Keratinocyte (primary cell): ENCODE measurements at regions not wholly inside any gene's neighbourhood (a gene's known extent, or its start where the extent isn't known, plus 50 kb on each side); places are given as distances from the start of the nearest gene placed in this dataset.

Experiments used
- DNase-seq: peaks from one replicate; pipeline ENCODE4 v3.0.0-alpha.2; 2011; ENCODE audit warnings: low read depth, missing footprints, low spot score
- FAIRE-seq: peaks from 2 replicates; lab custom pipeline; 2011; peaks lifted over from hg19 to GRCh38; lab: Jason Lieb, UNC
- H2AFZ ChIP-seq: 2 replicates; pipeline ENCODE4 v1.6.0; 2012; ENCODE audit warnings: low read length, control low read depth, inconsistent platforms; ENCODE audit not compliant: control insufficient read depth
- H3K27ac ChIP-seq: 2 replicates; pipeline ENCODE4 v1.5.1; 2011; ENCODE audit warnings: low read length; ENCODE audit not compliant: control insufficient read depth, insufficient read depth
- H3K27me3 ChIP-seq: 3 replicates; pipeline ENCODE4 v1.6.0; 2011; ENCODE audit warnings: low read length; ENCODE audit not compliant: control insufficient read depth, insufficient read depth; ENCODE audit errors: extremely low read depth
- H3K36me3 ChIP-seq, 2 experiments: 2 replicates in 1 of 2; 3 replicates in 1 of 2; pipeline ENCODE4 v1.5.1; 2011; ENCODE audit warnings: low read length in 2 of 2, mild to moderate bottlenecking in 1 of 2; ENCODE audit not compliant: control insufficient read depth in 2 of 2, insufficient read depth in 2 of 2; ENCODE audit errors: extremely low read depth in 1 of 2
- H3K4me1 ChIP-seq: 3 replicates; pipeline ENCODE4 v1.5.1; 2011; ENCODE audit warnings: low read length; ENCODE audit not compliant: control insufficient read depth, insufficient read depth; ENCODE audit errors: extremely low read depth
- H3K4me2 ChIP-seq: 3 replicates; pipeline ENCODE4 v1.6.0; 2011; ENCODE audit warnings: low read depth, low read length; ENCODE audit not compliant: control insufficient read depth, insufficient read depth; ENCODE audit errors: extremely low read depth
- H3K4me3 ChIP-seq, 3 experiments: fragments of 200-600 bp in 1 of 3; sonication (generic) in 1 of 3; 2 replicates in 2 of 3; 3 replicates in 1 of 3; pipeline ENCODE4 v1.5.1; 2011 to 2016; ENCODE audit warnings: low read length in 3 of 3, mild to moderate bottlenecking in 3 of 3, control low read depth in 2 of 3, inconsistent platforms in 1 of 3, low read depth in 1 of 3, mixed read lengths in 1 of 3, mixed run types in 1 of 3, moderate library complexity in 1 of 3; ENCODE audit not compliant: control insufficient read depth in 2 of 3, insufficient read depth in 2 of 3; ENCODE audit errors: extremely low read depth in 1 of 3
- H3K79me2 ChIP-seq: 2 replicates; pipeline ENCODE4 v1.6.0; 2012; ENCODE audit warnings: low read length; ENCODE audit not compliant: control insufficient read depth, insufficient read depth
- H3K9ac ChIP-seq: 3 replicates; pipeline ENCODE4 v1.6.0; 2011; ENCODE audit warnings: low read length; ENCODE audit not compliant: control insufficient read depth, insufficient read depth; ENCODE audit errors: extremely low read depth
- H3K9me1 ChIP-seq: 3 replicates; pipeline ENCODE4 v1.6.0; 2011; ENCODE audit warnings: low read length; ENCODE audit not compliant: control insufficient read depth, insufficient read depth; ENCODE audit errors: extremely low read depth
- H3K9me3 ChIP-seq: 2 replicates; pipeline ENCODE4 v1.5.1; 2012; ENCODE audit warnings: low read depth, low read length; ENCODE audit not compliant: control insufficient read depth
- H4K20me1 ChIP-seq: 3 replicates; pipeline ENCODE4 v1.6.0; 2011; ENCODE audit warnings: low read length; ENCODE audit not compliant: control insufficient read depth, insufficient read depth; ENCODE audit errors: extremely low read depth
- EZH2 ChIP-seq: IDR thresholded peaks from one replicate; pipeline ENCODE4 v1.6.1; 2012; ENCODE audit warnings: inconsistent platforms, mild to moderate bottlenecking, low read length, moderate library complexity
- dilution Hi-C: fragments of 300-500 bp; cut with MboI; formaldehyde crosslinking; loops from one replicate; pipeline ENCODE4 v1.7.0; 2020; ENCODE audit warnings: low sequenced_read_pairs; ENCODE audit not compliant: extremely low pct_ligation_motif_present
- TF ChIP-seq, protein P1 (sequence below), 3 experiments: IDR thresholded peaks in 1 of 3; conservative IDR thresholded peaks in 1 of 3; optimal IDR thresholded peaks in 1 of 3; 2 replicates in 2 of 3; 3 replicates in 1 of 3; pipeline versions ENCODE3 to v1.5.1; 2011; ENCODE audit warnings: low read length in 3 of 3, mild to moderate bottlenecking in 3 of 3, moderate library complexity in 2 of 3, control low read depth in 1 of 3, inconsistent platforms in 1 of 3; ENCODE audit not compliant: insufficient read depth in 2 of 3; ENCODE audit errors: extremely low read depth in 1 of 3

DNA sequence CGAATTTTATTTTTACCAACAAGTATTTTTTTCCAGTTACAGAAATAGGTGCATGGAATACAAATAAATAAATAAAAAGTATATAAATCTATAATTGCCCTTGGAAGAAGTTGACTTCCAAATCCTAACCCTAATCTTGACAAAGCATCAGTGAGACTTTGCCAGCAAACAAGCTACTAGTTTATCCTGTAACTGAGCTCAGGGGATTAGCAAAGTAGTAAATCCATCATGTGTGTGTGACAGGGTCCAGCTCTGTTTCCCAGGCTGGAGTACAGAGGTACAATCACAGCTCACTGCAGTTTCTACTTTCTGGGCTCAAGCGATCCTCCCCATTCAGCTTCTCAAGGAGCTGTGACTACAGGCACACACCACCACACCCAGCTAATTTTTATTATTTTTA lies 948.0 kb upstream of the CNTNAP5 start:
- H3K36me3 ChIP-seq, result no peaks in the 10 kb centered on the region
- H2AFZ ChIP-seq, result no peak overlapping the region
- no peaks in the 10 kb centered on the region for H3K27me3 ChIP-seq
- H3K4me3 ChIP-seq, result no peak overlapping the region
- H3K9me1 ChIP-seq, result no peaks in the 10 kb centered on the region
- TF ChIP-seq EZH2, result no peak
- DNase-seq (no peak), FAIRE-seq (no peak)
- H3K4me1 ChIP-seq, result no peaks in the 10 kb centered on the region
- H3K79me2 ChIP-seq, result no peaks in the 10 kb centered on the region
- H3K9ac ChIP-seq, result no peak overlapping the region
- H3K9me3 ChIP-seq, result no peaks in the 10 kb centered on the region
- no peak overlapping the region for H3K4me2 ChIP-seq
- dilution Hi-C loops, result no loop called here
- no peak overlapping the region for H3K27ac ChIP-seq
- H4K20me1 ChIP-seq, result no peaks in the 10 kb centered on the region

DNA sequence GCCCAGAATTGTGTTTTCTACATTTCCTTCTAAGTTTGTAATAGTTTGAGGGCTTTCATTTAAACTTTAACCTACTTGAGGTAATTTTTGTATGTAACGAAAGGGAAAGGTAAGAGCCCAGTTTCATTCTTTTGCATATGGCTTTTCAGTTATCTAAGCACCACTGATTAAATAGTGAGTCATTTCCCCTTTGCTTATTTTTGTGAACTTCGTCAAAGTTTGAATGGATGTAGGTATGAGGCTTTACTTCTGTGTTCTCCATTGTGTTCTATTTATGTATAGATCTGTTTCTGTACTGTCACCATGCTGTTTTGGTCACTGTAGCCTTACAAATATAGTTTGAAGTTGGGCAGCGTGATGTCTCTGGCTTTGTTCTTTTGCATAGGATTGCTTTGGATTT lies 944.8 kb upstream of the CNTNAP5 start:
- TF ChIP-seq EZH2, result no peak
- TF ChIP-seq, protein P1, sequence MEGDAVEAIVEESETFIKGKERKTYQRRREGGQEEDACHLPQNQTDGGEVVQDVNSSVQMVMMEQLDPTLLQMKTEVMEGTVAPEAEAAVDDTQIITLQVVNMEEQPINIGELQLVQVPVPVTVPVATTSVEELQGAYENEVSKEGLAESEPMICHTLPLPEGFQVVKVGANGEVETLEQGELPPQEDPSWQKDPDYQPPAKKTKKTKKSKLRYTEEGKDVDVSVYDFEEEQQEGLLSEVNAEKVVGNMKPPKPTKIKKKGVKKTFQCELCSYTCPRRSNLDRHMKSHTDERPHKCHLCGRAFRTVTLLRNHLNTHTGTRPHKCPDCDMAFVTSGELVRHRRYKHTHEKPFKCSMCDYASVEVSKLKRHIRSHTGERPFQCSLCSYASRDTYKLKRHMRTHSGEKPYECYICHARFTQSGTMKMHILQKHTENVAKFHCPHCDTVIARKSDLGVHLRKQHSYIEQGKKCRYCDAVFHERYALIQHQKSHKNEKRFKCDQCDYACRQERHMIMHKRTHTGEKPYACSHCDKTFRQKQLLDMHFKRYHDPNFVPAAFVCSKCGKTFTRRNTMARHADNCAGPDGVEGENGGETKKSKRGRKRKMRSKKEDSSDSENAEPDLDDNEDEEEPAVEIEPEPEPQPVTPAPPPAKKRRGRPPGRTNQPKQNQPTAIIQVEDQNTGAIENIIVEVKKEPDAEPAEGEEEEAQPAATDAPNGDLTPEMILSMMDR (optimal IDR thresholded peaks at IDR 0.05 in 1 of 3, IDR thresholded peaks at IDR 0.05 in 1 of 3, conservative IDR thresholded peaks at IDR 0.05 in 1 of 3; ENCODE audit: extremely low read depth in 1 of 3, insufficient read depth in 2 of 3, low read length in 3 of 3), result no peak
- no peak for FAIRE-seq
- no peak overlapping the region for H2AFZ ChIP-seq

DNA sequence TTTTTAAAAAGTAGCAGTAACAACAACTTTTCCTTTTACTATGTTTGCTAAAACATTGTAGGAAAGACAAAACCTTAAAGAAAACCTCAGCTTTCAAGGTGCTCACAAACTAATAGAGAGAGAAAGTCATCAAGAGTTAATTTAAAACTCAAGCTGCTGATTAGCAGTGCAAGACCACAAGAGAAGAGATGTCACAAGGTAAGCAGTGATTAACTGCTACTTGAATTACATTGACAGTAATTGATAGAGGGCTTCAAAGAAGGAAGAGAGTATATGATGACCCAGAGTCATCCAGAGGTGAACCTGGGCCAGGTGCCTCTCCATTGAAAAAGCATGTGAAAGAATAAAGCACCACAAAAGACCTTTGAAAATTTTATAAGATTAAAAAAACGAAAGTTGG lies 939.6 kb upstream of the CNTNAP5 start:
- H4K20me1 ChIP-seq, result no peaks in the 10 kb centered on the region
- H3K27me3 ChIP-seq, result no peaks in the 10 kb centered on the region
- TF ChIP-seq, protein P1 (optimal IDR thresholded peaks at IDR 0.05 in 1 of 3, IDR thresholded peaks at IDR 0.05 in 1 of 3, conservative IDR thresholded peaks at IDR 0.05 in 1 of 3; ENCODE audit: extremely low read depth in 1 of 3, insufficient read depth in 2 of 3, low read length in 3 of 3), result no peak
- no peak for TF ChIP-seq EZH2
- DNase-seq (no peak), FAIRE-seq (no peak)
- dilution Hi-C loops, result no loop called here
- no peak overlapping the region for H2AFZ ChIP-seq
- H3K36me3 ChIP-seq, result no peaks in the 10 kb centered on the region
- H3K4me3 ChIP-seq, result no peak overlapping the region
- H3K27ac ChIP-seq, result no peak overlapping the region
- no peaks in the 10 kb centered on the region for H3K79me2 ChIP-seq
- no peaks in the 10 kb centered on the region for H3K4me1 ChIP-seq
- H3K9me1 ChIP-seq, result no peaks in the 10 kb centered on the region
- no peak overlapping the region for H3K9ac ChIP-seq
- no peak overlapping the region for H3K4me2 ChIP-seq
- no peaks in the 10 kb centered on the region for H3K9me3 ChIP-seq

More for the DNA sequence above, 944.8 kb upstream of the CNTNAP5 start:
- H3K9ac ChIP-seq, result no peak overlapping the region
- no peaks in the 10 kb centered on the region for H3K4me1 ChIP-seq
- no peaks in the 10 kb centered on the region for H4K20me1 ChIP-seq
- dilution Hi-C loops, result no loop called here
- no peaks in the 10 kb centered on the region for H3K36me3 ChIP-seq
- DNase-seq, result no peak
- H3K4me3 ChIP-seq, result no peak overlapping the region
- H3K79me2 ChIP-seq, result no peaks in the 10 kb centered on the region
- no peaks in the 10 kb centered on the region for H3K9me3 ChIP-seq
- H3K4me2 ChIP-seq, result no peak overlapping the region
- H3K27me3 ChIP-seq, result no peaks in the 10 kb centered on the region
- no peaks in the 10 kb centered on the region for H3K9me1 ChIP-seq
- H3K27ac ChIP-seq, result no peak overlapping the region
